H1 (cell line): ENCODE measurements at regions not wholly inside any gene's neighbourhood (a gene's known extent, or its start where the extent isn't known, plus 50 kb on each side); places are given as distances from the start of the nearest gene placed in this dataset.

Source experiments
- CTCF ChIA-PET: fragments of 300-600 bp; sonication (Branson Sonifier 250); formaldehyde crosslinking; loops from one replicate; lab custom pipeline; 2021; ENCODE audit not compliant: partially characterized antibody; lab: Charles Lee
- POLR2A ChIA-PET: fragments of 300-600 bp; sonication (Branson Sonifier 250); formaldehyde crosslinking; loops from one replicate; lab custom pipeline; 2021; ENCODE audit warnings: inconsistent platforms; ENCODE audit not compliant: partially characterized antibody; lab: Charles Lee
- DNase-seq, 2 experiments: peaks; one replicate each; pipeline versions ENCODE4 v3.0.0 to v3.0.0-alpha.2; 2010 to 2022; ENCODE audit warnings: low spot score in 2 of 2, low read depth in 1 of 2, mixed read lengths in 1 of 2
- FAIRE-seq: peaks from 2 replicates; lab custom pipeline; 2011; peaks lifted over from hg19 to GRCh38; lab: Jason Lieb, UNC
- H2AFZ ChIP-seq: 2 replicates; pipeline ENCODE4 v1.8.1; 2012; ENCODE audit warnings: low read length, inconsistent platforms
- H2AK5ac ChIP-seq: 2 replicates; pipeline ENCODE4 v1.6.1; 2013; ENCODE audit warnings: low read depth, low read length
- H2BK120ac ChIP-seq: replicated peaks from 2 replicates; pipeline ENCODE3; 2013; ENCODE audit warnings: low read depth, low read length, inconsistent platforms
- H2BK12ac ChIP-seq: 2 replicates; pipeline ENCODE4 v1.6.1; 2013; ENCODE audit warnings: low read depth, low read length
- H2BK15ac ChIP-seq: 2 replicates; pipeline ENCODE4 v1.6.1; 2013; ENCODE audit warnings: low read length
- H2BK20ac ChIP-seq: 2 replicates; pipeline ENCODE4 v1.6.1; 2013; ENCODE audit warnings: low read length
- H2BK5ac ChIP-seq: 2 replicates; pipeline ENCODE4 v1.6.1; 2013; ENCODE audit warnings: low read depth, low read length
- H3K14ac ChIP-seq: 2 replicates; pipeline ENCODE4 v1.6.1; 2013; ENCODE audit warnings: inconsistent platforms; ENCODE audit not compliant: insufficient read length
- H3K18ac ChIP-seq: 2 replicates; pipeline ENCODE4 v1.6.1; 2013; ENCODE audit warnings: low read length; ENCODE audit errors: extremely low read depth
- H3K23ac ChIP-seq: 2 replicates; pipeline ENCODE4 v1.6.1; 2013; ENCODE audit warnings: inconsistent platforms; ENCODE audit not compliant: insufficient read length
- H3K23me2 ChIP-seq: 2 replicates; pipeline ENCODE4 v1.6.1; 2013; ENCODE audit warnings: low read depth, low read length
- H3K27ac ChIP-seq: 2 replicates; pipeline ENCODE4 v1.6.1; 2011; ENCODE audit warnings: low read depth, low read length, inconsistent platforms
- H3K27me3 ChIP-seq, 4 experiments: replicated peaks in 1 of 4; 1 replicate in 1 of 4; 2 replicates in 3 of 4; pipeline versions ENCODE4 v1.6.1 to v1.8.1; 2011 to 2013; ENCODE audit warnings: low read length in 3 of 4, mild to moderate bottlenecking in 3 of 4, inconsistent platforms in 2 of 4, mixed read lengths in 2 of 4, moderate library complexity in 1 of 4; ENCODE audit not compliant: control insufficient read depth in 3 of 4, insufficient read depth in 3 of 4; ENCODE audit errors: extremely low read depth in 1 of 4
- H3K36me3 ChIP-seq, 4 experiments: 2 replicates each; pipeline versions ENCODE4 v1.6.1 to v1.8.1; 2011 to 2013; ENCODE audit warnings: mild to moderate bottlenecking in 4 of 4, low read length in 3 of 4, moderate library complexity in 2 of 4, control low read depth in 1 of 4, inconsistent platforms in 1 of 4; ENCODE audit not compliant: insufficient read depth in 4 of 4, control insufficient read depth in 2 of 4
- H3K4ac ChIP-seq: replicated peaks from 2 replicates; pipeline ENCODE3; 2013; ENCODE audit warnings: low read length, low read depth, mixed read lengths, inconsistent platforms; ENCODE audit not compliant: insufficient read length
- H3K4me1 ChIP-seq, 4 experiments: replicated peaks in 1 of 4; 1 replicate in 1 of 4; 2 replicates in 3 of 4; pipeline versions ENCODE4 v1.6.1 to v1.8.1; 2011 to 2013; ENCODE audit warnings: low read length in 3 of 4, inconsistent platforms in 2 of 4, mixed read lengths in 1 of 4; ENCODE audit not compliant: insufficient read depth in 4 of 4, control insufficient read depth in 3 of 4
- H3K4me2 ChIP-seq, 2 experiments: 2 replicates each; pipeline versions ENCODE4 v1.6.1 to v1.8.1; 2011 to 2013; ENCODE audit warnings: low read depth in 2 of 2, low read length in 2 of 2, control low read depth in 1 of 2, inconsistent platforms in 1 of 2, mild to moderate bottlenecking in 1 of 2; ENCODE audit not compliant: insufficient read depth in 1 of 2
- H3K4me3 ChIP-seq, 4 experiments: fragments of 200-600, 300-600 bp in 1 of 4; sonication (generic), shearing (Covaris generic), sonication (Bioruptor Twin) in 1 of 4; 2 replicates each; pipeline versions ENCODE4 v1.5.1 to v1.8.1; 2011 to 2016; ENCODE audit warnings: low read length in 4 of 4, low read depth in 3 of 4, control low read depth in 2 of 4, inconsistent platforms in 2 of 4, mild to moderate bottlenecking in 2 of 4, mixed read lengths in 1 of 4, moderate library complexity in 1 of 4; ENCODE audit not compliant: insufficient read depth in 2 of 4; ENCODE audit errors: extremely low read depth in 1 of 4
- H3K56ac ChIP-seq: replicated peaks from 2 replicates; pipeline ENCODE3; 2013; ENCODE audit warnings: low read depth, mild to moderate bottlenecking, mixed read lengths, low read length, inconsistent platforms; ENCODE audit not compliant: insufficient read length
- H3K79me1 ChIP-seq: 2 replicates; pipeline ENCODE4 v1.6.1; 2013; ENCODE audit warnings: low read depth, low read length, control low read depth
- H3K79me2 ChIP-seq, 2 experiments: 2 replicates each; pipeline versions ENCODE4 v1.6.1 to v1.8.1; 2012 to 2013; ENCODE audit warnings: low read length in 2 of 2, mild to moderate bottlenecking in 2 of 2, inconsistent platforms in 1 of 2; ENCODE audit not compliant: insufficient read depth in 2 of 2, control insufficient read depth in 1 of 2
- H3K9ac ChIP-seq, 4 experiments: replicated peaks in 1 of 4; 1 replicate in 1 of 4; 2 replicates in 3 of 4; pipeline versions ENCODE4 v1.6.1 to v1.8.1; 2011 to 2013; ENCODE audit warnings: low read depth in 3 of 4, low read length in 3 of 4, control low read depth in 2 of 4, mild to moderate bottlenecking in 2 of 4, moderate library complexity in 2 of 4, inconsistent platforms in 1 of 4; ENCODE audit errors: extremely low read depth in 1 of 4
- H3K9me3 ChIP-seq, 2 experiments: 2 replicates each; pipeline versions ENCODE4 v1.6.1 to v1.8.1; 2012 to 2013; ENCODE audit warnings: mild to moderate bottlenecking in 2 of 2, moderate library complexity in 2 of 2, control low read depth in 1 of 2, inconsistent platforms in 1 of 2, low read depth in 1 of 2, low read length in 1 of 2, mixed read lengths in 1 of 2; ENCODE audit not compliant: insufficient read depth in 2 of 2
- H4K20me1 ChIP-seq, 2 experiments: replicated peaks in 1 of 2; 2 replicates each; pipeline versions ENCODE3 to v1.8.1; 2011 to 2013; ENCODE audit warnings: inconsistent platforms in 2 of 2, low read length in 2 of 2, mild to moderate bottlenecking in 1 of 2; ENCODE audit not compliant: insufficient read depth in 2 of 2, control insufficient read depth in 1 of 2
- H4K5ac ChIP-seq: 2 replicates; pipeline ENCODE4 v1.6.1; 2013; ENCODE audit warnings: low read length, low read depth, mixed read lengths, inconsistent platforms; ENCODE audit not compliant: insufficient read length
- H4K8ac ChIP-seq: 2 replicates; pipeline ENCODE4 v1.8.0; 2013; ENCODE audit warnings: mild to moderate bottlenecking, moderate library complexity, low read length, inconsistent platforms; ENCODE audit not compliant: insufficient read depth; ENCODE audit errors: extremely low read depth
- H4K91ac ChIP-seq: replicated peaks from 2 replicates; pipeline ENCODE3; 2013; ENCODE audit warnings: low read length, mixed read lengths, inconsistent platforms; ENCODE audit not compliant: insufficient read length
- ASH2L ChIP-seq: fragments of 200-600, 300-600 bp; sonication (generic); IDR thresholded peaks from one replicate; pipeline ENCODE4 v1.7.1; 2017; ENCODE audit warnings: low read length
- BRCA1 ChIP-seq: IDR thresholded peaks from 2 replicates; pipeline ENCODE4 v1.6.1; 2012; ENCODE audit warnings: low read depth, low read length, improper control_type of control experiment
- JUN ChIP-seq: IDR thresholded peaks from 2 replicates; pipeline ENCODE4 v1.6.1; 2011; ENCODE audit warnings: low read depth, mild to moderate bottlenecking, improper control_type of control experiment, low read length
- KDM4A ChIP-seq: IDR thresholded peaks from one replicate; pipeline ENCODE4 v1.7.1; 2012; ENCODE audit warnings: low read depth, mild to moderate bottlenecking, moderate library complexity, low read length, inconsistent platforms; ENCODE audit not compliant: severe bottlenecking
- SIX5 ChIP-seq: IDR thresholded peaks from 2 replicates; pipeline ENCODE4 v1.6.1; 2011; ENCODE audit warnings: mild to moderate bottlenecking, low read depth, low read length
- SP4 ChIP-seq: IDR thresholded peaks from 2 replicates; pipeline ENCODE4 v1.6.1; 2012; ENCODE audit warnings: low read length, inconsistent platforms
- SRF ChIP-seq: IDR thresholded peaks from 2 replicates; pipeline ENCODE4 v1.6.1; 2011; ENCODE audit warnings: mild to moderate bottlenecking, low read depth, low read length, moderate library complexity
- ZNF274 ChIP-seq: IDR thresholded peaks from 2 replicates; pipeline ENCODE4 v1.7.0; 2012; ENCODE audit warnings: low read length, borderline replicate concordance; ENCODE audit errors: extremely low read depth
- WGBS, 2 experiments: shearing (Covaris generic) in 1 of 2; methylation state at CpG; one replicate each; pipeline versions ENCODE4 v1.1.6 to v1.1.7; 2013 to 2015; ENCODE audit warnings: low lambda C conversion rate in 2 of 2, mixed read lengths in 2 of 2, inconsistent platforms in 1 of 2, low coverage in 1 of 2, missing lambda C conversion rate in 1 of 2; ENCODE audit not compliant: insufficient replicate concordance in 2 of 2, insufficient coverage in 1 of 2, insufficient read length in 1 of 2; ENCODE audit errors: extremely low coverage in 1 of 2, missing lambda C conversion rate in 1 of 2; 5-methylcytosine and 5-hydroxymethylcytosine counted together
- TF ChIP-seq, protein P1 (sequence below), 3 experiments: IDR thresholded peaks; 1 replicate in 2 of 3; 2 replicates in 1 of 3; pipeline versions ENCODE4 v1.5.1 to v1.6.1; 2011; ENCODE audit warnings: low read length in 3 of 3, mild to moderate bottlenecking in 3 of 3, inconsistent platforms in 2 of 3, low read depth in 1 of 3, moderate library complexity in 1 of 3; ENCODE audit not compliant: insufficient read depth in 1 of 3; ENCODE audit errors: control extremely low read depth in 1 of 3
- TF ChIP-seq, protein P2 (sequence below): IDR thresholded peaks from 2 replicates; pipeline ENCODE4 v1.6.1; 2012; ENCODE audit warnings: low read length, inconsistent platforms

DNA sequence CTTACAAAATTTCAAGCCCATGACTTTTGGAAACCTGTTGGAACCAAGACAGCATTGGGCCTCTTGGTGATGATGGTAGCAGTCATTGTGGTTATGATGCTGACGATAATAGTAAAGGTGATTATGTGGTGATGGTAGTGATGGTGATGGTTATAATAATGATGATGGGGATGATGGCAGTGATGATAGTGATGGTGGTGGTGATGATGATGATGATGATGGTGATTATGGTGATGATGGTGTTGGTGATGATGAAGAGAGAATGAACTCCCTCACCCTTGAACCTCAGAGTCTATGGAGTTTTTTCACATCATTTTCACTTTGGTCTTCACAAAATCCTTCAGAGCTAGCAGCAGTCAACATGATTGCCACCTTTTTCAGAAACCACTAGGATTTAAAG lies 105.3 kb upstream of the ASIC2 start:
- H2BK12ac ChIP-seq = no peak overlapping the region
- H2AFZ ChIP-seq = no peak overlapping the region
- no peak overlapping the region for H3K9ac ChIP-seq
- H4K5ac ChIP-seq = no peak overlapping the region
- H3K23me2 ChIP-seq = peaks cover 2% of the 10 kb centered on the region; the same call in 1 of the 2 replicates
- peaks cover 0 to 1% of the 10 kb centered on the region in 2 experiments for H4K20me1 ChIP-seq
- 94% methylated on average over 1 of the region's 1 CpG; no CpG with 5 or more reads in 1 of the 2 experiments for WGBS, 2 experiments
- no peak for TF ChIP-seq SP4
- no peak for TF ChIP-seq KDM4A
- no peak for TF ChIP-seq SRF
- TF ChIP-seq, protein P1, sequence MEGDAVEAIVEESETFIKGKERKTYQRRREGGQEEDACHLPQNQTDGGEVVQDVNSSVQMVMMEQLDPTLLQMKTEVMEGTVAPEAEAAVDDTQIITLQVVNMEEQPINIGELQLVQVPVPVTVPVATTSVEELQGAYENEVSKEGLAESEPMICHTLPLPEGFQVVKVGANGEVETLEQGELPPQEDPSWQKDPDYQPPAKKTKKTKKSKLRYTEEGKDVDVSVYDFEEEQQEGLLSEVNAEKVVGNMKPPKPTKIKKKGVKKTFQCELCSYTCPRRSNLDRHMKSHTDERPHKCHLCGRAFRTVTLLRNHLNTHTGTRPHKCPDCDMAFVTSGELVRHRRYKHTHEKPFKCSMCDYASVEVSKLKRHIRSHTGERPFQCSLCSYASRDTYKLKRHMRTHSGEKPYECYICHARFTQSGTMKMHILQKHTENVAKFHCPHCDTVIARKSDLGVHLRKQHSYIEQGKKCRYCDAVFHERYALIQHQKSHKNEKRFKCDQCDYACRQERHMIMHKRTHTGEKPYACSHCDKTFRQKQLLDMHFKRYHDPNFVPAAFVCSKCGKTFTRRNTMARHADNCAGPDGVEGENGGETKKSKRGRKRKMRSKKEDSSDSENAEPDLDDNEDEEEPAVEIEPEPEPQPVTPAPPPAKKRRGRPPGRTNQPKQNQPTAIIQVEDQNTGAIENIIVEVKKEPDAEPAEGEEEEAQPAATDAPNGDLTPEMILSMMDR (IDR thresholded peaks at IDR 0.05; ENCODE audit: control extremely low read depth in 1 of 3, insufficient read depth in 1 of 3, low read depth in 1 of 3, low read length in 3 of 3) = no peak
- TF ChIP-seq, protein P2, sequence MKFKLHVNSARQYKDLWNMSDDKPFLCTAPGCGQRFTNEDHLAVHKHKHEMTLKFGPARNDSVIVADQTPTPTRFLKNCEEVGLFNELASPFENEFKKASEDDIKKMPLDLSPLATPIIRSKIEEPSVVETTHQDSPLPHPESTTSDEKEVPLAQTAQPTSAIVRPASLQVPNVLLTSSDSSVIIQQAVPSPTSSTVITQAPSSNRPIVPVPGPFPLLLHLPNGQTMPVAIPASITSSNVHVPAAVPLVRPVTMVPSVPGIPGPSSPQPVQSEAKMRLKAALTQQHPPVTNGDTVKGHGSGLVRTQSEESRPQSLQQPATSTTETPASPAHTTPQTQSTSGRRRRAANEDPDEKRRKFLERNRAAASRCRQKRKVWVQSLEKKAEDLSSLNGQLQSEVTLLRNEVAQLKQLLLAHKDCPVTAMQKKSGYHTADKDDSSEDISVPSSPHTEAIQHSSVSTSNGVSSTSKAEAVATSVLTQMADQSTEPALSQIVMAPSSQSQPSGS = no peak
- no peak for TF ChIP-seq JUN
- TF ChIP-seq ZNF274 = no peak
- no peak for TF ChIP-seq BRCA1
- no peak for TF ChIP-seq SIX5
- no peak for TF ChIP-seq ASH2L
- no peak overlapping the region for H3K4ac ChIP-seq
- no peak overlapping the region for H3K23ac ChIP-seq
- H3K79me2 ChIP-seq = no peaks in the 10 kb centered on the region
- no peak overlapping the region for H3K14ac ChIP-seq
- no peak overlapping the region for H2BK5ac ChIP-seq
- no peak overlapping the region for H4K91ac ChIP-seq
- H3K36me3 ChIP-seq = no peaks in the 10 kb centered on the region
- H3K27me3 ChIP-seq = 0 out of 7 replicates have a peak, but pooled peaks cover 0 to 2% (median 1%) of the 10 kb centered on the region in 4 experiments
- H3K56ac ChIP-seq = no peak overlapping the region
- H3K79me1 ChIP-seq = no peaks in the 10 kb centered on the region
- no peak overlapping the region for H3K27ac ChIP-seq
- FAIRE-seq (no peak), DNase-seq (no peak)
- no peak overlapping the region for H3K4me3 ChIP-seq
- no peak overlapping the region for H2AK5ac ChIP-seq
- H3K4me1 ChIP-seq = no peaks in the 10 kb centered on the region
- no peak overlapping the region for H2BK15ac ChIP-seq
- ChIA-PET CTCF (interaction anchor here (0.9 to 1.2 kb wide), 2 partner anchors 16 to 28 kb away, joined by 3 to 4 read pairs; no protein-coding TSS in a partner anchor), POLR2A (no interaction called here)
- no peak overlapping the region for H4K8ac ChIP-seq
- H3K18ac ChIP-seq = no peak overlapping the region
- H2BK120ac ChIP-seq = no peak overlapping the region
- H3K9me3 ChIP-seq = no peaks in the 10 kb centered on the region
- no peak overlapping the region for H2BK20ac ChIP-seq
- H3K4me2 ChIP-seq = no peak overlapping the region
